HG02759 (cell line): ENCODE measurements at regions not wholly inside any gene's neighbourhood (a gene's known extent, or its start where the extent isn't known, plus 50 kb on each side); places are given as distances from the start of the nearest gene placed in this dataset.

ENCODE experiments used
- ATAC-seq: cut with Tn5 transposase; IDR thresholded peaks from one replicate; pipeline ENCODE4 v1.9.1; 2021; ENCODE audit warnings: mild to moderate bottlenecking, moderate library complexity; ENCODE audit not compliant: unreplicated experiment

DNA sequence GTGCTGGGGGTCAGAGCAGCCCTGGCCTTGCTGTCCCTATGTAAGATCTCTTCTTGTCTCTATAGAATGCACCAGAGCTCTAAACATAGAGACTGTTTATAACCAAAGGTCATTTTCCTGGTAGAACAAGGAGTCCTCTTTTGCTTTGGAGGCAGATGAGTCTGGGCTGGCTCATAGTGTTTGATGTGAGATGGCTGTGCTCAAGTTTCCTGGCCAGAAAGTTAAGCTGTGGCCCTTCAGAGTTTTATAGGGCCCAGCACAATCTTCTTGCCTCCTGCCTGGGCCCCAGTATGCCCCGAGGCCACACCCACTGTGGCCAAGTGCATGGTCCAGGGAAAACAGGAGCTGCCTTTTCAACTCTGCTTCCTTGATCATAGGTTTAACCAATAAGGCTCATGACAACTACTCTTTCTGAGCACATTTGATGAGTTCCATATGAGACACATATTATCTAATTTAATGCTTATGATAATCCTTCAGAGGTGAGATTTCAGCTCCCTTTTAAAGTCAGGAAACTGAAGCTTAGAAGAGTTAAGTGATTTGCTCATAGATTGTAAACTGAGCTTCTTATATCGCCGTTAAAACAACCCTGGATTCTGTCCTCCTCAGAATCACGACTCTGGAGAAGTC, 66.3 kb downstream of the MYCN start:
- no peak for ATAC-seq

DNA sequence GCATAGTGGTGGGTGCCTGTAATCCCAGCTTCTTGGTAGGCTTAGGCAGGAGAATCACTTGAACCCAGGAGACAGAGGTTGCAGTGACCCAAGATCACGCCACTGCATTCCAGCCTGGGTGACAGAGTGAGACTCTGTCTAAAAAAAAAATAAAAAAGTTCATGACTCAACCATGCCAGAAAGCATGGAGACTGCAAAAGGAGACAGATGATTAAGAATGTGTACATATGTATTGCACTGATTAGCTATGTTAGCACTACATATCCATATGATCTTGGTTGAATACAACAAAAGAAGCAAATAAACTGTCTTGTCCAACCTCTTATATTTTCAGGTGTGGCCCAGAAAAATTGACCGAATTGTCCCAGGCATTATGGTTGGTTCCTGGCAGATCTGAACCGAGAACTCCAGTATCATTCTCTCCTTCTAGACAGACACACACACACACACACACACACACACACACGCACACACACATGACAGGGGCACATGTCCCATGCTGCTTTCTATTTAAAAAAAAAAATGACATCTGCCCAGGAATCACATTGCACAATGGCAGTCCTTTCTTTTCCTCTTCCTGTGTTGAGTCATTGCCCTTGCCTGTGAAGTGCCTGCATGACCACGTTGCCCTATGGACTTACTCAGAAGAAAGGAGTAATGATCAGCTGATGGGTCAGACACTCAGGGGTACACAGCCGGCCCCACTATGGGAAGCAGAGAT, 65.6 kb downstream of the MYCN start:
- no peak for ATAC-seq

DNA sequence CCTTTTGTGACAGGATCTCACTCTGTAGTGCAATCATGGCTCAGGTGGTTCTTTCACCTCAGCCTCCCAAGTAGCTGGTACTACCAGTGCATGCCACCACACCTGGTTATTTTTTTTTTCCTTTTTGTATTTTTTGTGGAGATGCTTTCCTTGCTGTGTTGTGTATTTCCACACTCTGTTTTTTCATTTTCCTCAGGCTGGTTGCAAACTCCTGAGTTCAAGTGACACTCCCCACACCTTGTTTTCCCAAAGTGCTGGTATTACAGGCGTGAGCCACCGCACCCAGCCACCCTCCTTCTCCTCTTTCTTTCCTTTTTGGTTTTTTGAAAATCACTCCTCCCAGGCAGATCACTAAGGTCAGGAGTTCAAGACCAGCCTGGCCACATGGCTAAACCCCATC, 65.0 kb downstream of the MYCN start:
- ATAC-seq: no peak

DNA sequence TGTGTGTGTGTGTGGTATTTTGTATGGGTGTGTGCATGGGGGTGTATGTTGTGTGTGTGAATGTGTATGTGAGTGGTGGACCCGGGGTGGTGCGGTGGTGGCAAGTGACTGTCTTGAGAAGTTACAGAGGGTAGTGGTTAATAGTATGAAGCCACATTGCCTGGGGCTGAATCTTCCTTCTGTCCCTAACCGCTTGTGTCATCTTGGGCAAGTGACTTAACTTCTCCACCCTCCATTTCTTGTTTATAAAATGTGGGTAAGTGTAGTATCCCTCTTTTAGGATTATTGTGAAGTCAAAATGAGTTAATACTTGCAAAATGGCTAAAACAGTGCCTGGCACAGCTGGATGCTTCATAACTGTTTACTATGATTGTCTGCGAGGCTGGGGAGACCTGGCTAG, 63.5 kb downstream of the MYCN start:
- no peak for ATAC-seq

DNA sequence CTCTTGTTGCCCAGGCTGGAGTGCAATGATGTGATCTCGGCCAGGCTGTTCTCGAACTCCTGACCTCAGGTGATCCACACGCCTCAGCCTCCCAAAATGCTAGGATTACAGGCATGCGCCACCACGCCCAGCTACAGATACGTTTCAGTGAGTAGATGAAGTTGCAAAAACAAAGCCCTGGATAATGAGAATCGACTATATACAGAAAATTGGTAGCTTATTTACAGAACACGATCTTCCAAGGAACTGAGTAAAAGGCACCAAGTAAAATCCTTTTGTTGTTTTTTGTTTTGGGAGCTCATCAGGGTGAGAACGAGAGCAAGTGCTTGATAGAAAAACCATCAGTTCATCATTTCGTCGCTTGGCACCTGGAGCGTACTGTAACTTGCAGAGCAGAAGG, 62.8 kb downstream of the MYCN start:
- ATAC-seq: no peak

DNA sequence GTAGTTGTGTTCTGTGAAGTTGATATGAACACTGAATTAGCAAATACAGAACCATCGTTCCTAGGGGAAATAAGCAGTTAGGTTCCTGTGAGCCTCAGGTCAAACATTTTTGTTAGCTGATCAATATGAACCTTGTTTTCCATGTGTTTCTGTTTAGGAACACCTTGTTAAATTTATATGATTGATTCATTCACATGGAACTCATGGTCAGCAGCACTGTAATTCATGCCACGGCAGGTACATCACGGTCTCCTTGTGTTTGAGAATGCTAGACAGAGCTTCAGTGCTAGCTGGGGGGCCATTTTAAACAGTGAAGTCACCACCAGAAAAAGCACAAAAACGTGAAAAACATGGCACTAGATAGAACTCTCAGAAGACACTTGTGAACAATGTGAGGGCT, 62.2 kb downstream of the MYCN start:
- ATAC-seq: no peak

DNA sequence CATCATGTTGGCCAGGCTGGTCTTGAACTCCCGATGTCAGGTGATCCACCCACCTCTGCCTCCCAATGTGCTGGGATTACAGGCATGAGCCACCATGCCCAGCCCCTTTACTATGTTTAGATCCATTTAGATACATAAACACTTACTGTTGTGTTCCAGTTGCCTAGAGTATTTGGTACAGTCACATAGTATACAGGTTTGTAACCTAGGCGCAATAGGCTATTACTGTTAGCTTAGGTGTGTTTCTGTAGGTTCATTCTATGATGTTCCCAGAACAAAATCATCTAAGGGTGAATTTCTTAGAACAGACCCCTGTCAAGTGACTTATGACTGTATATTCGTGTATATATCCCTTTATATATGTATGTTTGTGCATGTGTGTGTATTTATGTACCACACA, 61.8 kb downstream of the MYCN start:
- no peak for ATAC-seq

DNA sequence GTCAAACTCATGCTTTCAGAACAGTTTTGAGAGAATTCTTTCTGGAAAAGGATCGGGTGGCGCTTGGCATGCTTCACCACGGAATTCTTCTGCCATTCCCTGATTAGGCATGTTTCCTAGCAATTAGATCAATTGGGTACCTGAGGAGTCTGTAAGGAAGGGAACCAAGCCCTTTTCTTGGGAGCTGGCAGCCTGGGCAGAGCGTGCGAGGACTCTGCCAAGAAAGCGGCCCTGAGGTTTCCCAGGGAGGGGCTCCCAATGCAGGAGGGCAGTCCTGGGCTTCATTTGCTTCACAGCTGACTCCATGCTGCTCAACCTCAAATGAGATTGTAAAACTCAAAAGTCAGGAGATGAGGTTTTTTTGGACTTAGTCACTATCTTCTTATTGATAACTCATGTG, 60.3 kb downstream of the MYCN start:
- no peak for ATAC-seq

DNA sequence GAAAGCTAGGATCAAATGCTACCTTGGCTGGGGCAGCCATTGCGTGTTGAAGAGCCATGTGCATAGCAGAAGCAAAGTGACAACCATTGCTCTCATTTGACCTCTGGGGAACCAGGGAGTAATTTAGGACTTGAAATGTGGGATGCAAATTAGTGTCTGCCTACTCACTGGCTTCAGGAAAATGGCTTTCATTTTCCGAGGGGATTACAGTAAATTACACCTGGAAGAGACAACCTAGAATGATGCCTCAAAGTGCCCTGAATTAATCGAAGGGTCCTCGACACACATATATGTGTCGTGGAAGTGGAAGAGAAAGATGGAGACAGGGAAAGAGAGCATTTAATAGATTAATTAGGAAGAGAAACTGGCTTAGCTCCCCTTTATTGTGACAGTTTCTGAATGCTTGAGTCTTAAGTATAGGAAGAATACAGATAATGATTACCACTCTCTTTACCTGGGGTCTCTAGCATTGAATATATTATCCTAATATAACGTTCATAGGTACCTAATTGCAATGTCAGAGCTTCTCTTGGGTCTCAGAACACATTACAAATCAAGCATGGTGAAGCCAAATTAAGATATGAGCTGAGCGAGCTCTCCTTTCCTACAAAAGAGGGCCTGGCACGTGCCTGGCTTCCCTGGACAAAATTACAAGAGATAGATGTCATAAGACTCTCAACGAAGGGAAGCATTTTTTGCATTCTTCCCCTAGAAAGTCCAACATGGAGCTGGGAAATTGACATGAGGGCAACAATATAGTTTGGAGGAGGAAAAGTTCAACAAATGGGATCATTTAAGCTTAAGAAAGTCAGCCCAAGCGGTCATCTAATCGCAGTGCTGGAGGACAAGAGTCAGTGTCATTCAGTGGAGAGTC, 59.5 kb downstream of the MYCN start:
- ATAC-seq: no peak

DNA sequence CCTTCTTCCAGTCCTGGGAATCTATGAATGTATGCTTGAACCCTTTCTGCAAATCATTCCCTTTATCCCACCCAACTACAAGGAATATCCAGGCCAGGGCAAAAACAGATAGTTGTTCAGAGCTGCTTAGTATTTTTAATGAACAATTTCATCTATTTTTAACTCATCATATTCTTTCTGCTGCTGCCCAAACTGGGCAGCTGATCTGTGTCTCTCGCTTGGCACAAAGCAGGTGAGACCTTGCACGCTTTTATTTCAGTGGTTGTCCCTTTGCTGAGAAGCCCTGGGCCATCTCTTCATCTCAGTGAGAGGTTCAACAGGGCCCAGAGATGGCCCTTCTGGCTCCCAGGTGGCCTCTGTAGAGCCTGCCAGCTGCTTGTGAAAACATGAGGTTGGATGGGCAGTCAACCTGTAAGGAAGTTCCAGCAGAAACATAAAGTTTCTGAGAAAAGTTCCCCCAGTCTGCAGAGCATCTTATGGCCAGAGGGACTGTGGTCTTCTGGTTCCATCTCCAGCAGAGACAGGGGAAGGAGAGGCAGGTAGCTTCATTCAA, 57.5 kb downstream of the MYCN start:
- no peak for ATAC-seq

DNA sequence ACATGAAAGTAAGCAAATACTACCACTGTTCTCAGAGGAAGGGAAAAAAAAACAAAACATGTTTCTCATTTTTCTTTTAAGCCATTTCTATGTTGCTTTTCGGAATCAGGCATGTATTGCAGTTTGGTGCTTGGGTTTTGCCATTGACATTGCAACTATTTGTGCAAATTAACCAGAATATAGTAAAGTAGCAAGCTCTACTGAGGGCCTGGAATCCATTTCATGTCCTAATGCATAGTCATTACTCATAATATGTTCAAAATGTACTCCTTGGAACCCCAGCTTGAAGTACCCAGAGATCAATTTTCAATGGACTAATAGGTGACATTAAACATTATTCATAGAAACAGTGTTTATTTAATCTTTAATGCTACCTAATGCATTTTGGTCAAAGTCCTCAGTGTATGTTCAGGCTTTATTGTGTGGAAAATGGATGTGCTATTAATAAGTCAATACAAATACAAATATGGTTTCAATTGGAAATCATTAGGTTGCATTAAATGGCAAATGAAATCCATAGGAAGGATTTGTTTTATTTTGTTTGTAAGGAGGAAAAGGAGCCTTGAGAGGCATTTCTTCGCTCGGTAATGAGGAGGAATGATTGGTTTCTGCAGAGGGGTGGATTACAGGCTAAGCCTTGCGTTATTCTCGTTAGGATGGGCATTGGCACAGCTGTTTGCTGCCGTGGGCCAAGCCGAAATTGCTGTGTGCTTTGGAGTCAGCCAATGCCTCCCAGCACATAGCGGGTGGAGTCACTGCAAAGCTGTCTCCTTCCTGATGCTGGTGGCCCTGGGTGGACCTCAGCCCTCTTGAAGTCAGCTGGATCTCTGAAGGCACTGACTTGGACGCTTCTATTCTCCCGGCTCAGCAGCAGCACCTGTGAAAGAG, 56.4 kb downstream of the MYCN start:
- ATAC-seq: no peak
